Ishikawa (cell line): ENCODE measurements at regions not wholly inside any gene's neighbourhood (a gene's known extent, or its start where the extent isn't known, plus 50 kb on each side); places are given as distances from the start of the nearest gene placed in this dataset.

Experiments
- CREB1 ChIP-seq: IDR thresholded peaks from 2 replicates; pipeline ENCODE4 v1.6.1; 2012; ENCODE audit warnings: low read depth
- EGR1 ChIP-seq: IDR thresholded peaks from 2 replicates; pipeline ENCODE4 v1.6.1; 2012
- EP300 ChIP-seq: IDR thresholded peaks from 2 replicates; pipeline ENCODE4 v1.6.1; 2012; ENCODE audit warnings: borderline replicate concordance
- FOXM1 ChIP-seq: IDR thresholded peaks from 2 replicates; pipeline ENCODE4 v1.6.1; 2012; ENCODE audit warnings: low read depth, borderline replicate concordance
- MAX ChIP-seq: IDR thresholded peaks from 2 replicates; pipeline ENCODE4 v1.6.1; 2012
- NFIC ChIP-seq: IDR thresholded peaks from 2 replicates; pipeline ENCODE4 v1.6.1; 2012
- RAD21 ChIP-seq: IDR thresholded peaks from 2 replicates; pipeline ENCODE4 v1.6.1; 2012; ENCODE audit warnings: low read depth
- TAF1 ChIP-seq: IDR thresholded peaks from 2 replicates; pipeline ENCODE4 v1.6.1; 2012; ENCODE audit warnings: low read depth, mild to moderate bottlenecking
- TCF12 ChIP-seq: IDR thresholded peaks from 2 replicates; pipeline ENCODE4 v1.6.1; 2012; ENCODE audit warnings: low read depth
- TEAD4 ChIP-seq: IDR thresholded peaks from 2 replicates; pipeline ENCODE4 v1.6.1; 2012
- USF1 ChIP-seq: IDR thresholded peaks from 2 replicates; pipeline ENCODE4 v1.6.1; 2012
- YY1 ChIP-seq: IDR thresholded peaks from 2 replicates; pipeline ENCODE4 v1.6.1; 2012; ENCODE audit warnings: low read depth
- ZBTB7A ChIP-seq: IDR thresholded peaks from 2 replicates; pipeline ENCODE4 v1.6.1; 2012; ENCODE audit warnings: low read depth
- TF ChIP-seq, protein P1 (sequence below): IDR thresholded peaks from 2 replicates; pipeline ENCODE4 v1.6.1; 2012; ENCODE audit warnings: low read depth, mild to moderate bottlenecking

DNA sequence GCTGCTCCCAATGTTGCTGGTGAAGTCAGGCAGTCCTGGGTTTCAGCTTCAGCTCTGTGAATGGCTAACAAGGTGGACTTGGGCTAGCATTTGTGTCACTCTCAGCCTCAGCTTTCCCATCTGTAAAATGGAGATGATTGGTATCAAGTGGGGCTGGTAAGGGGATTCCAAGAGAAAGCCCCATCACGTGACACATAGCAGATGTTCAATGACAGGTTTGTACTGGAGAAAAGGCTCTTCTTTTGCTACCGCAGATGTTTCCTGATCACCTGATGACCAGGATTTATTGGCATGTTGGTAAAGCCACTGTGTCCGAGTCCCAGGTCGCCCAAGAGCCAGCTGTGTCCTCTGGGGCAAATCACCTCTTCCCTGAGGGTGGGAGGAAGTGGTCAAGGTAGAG is 335.0 kb downstream of the MATN1 start:
- TF ChIP-seq TAF1 (no peak), EGR1 (no peak), TCF12 (no peak), FOXM1 (no peak), TEAD4 (no peak), YY1 (no peak), ZBTB7A (no peak), MAX (no peak), EP300 (no peak), USF1 (0 out of 2 replicates have a peak, but pooled peaks have one; percentile 37), CREB1 (no peak), RAD21 (no peak), NFIC (no peak)
- TF ChIP-seq, protein P1, sequence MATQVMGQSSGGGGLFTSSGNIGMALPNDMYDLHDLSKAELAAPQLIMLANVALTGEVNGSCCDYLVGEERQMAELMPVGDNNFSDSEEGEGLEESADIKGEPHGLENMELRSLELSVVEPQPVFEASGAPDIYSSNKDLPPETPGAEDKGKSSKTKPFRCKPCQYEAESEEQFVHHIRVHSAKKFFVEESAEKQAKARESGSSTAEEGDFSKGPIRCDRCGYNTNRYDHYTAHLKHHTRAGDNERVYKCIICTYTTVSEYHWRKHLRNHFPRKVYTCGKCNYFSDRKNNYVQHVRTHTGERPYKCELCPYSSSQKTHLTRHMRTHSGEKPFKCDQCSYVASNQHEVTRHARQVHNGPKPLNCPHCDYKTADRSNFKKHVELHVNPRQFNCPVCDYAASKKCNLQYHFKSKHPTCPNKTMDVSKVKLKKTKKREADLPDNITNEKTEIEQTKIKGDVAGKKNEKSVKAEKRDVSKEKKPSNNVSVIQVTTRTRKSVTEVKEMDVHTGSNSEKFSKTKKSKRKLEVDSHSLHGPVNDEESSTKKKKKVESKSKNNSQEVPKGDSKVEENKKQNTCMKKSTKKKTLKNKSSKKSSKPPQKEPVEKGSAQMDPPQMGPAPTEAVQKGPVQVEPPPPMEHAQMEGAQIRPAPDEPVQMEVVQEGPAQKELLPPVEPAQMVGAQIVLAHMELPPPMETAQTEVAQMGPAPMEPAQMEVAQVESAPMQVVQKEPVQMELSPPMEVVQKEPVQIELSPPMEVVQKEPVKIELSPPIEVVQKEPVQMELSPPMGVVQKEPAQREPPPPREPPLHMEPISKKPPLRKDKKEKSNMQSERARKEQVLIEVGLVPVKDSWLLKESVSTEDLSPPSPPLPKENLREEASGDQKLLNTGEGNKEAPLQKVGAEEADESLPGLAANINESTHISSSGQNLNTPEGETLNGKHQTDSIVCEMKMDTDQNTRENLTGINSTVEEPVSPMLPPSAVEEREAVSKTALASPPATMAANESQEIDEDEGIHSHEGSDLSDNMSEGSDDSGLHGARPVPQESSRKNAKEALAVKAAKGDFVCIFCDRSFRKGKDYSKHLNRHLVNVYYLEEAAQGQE, result no peak
